ENCODE measurements at regions not wholly inside any gene's neighbourhood (a gene's known extent, or its start where the extent isn't known, plus 50 kb on each side); places are given as distances from the start of the nearest gene placed in this dataset.

- H3K36me3 Mint-ChIP-seq (ENCODE audit: low read depth): peaks cover 3% of the 10 kb centered on the region
- ChIA-PET CTCF (no interaction called here), POLR2A (no interaction called here)
- H3K9me3 Mint-ChIP-seq: peaks cover 8% of the 10 kb centered on the region
- no peak overlapping the region for H3K27ac Mint-ChIP-seq
- no peaks in the 10 kb centered on the region for H3K4me1 Mint-ChIP-seq (ENCODE audit: low read depth)
- H3K27me3 Mint-ChIP-seq: peaks cover 3% of the 10 kb centered on the region
- ATAC-seq: no peak
- TF ChIP-seq CTCF (IDR thresholded peaks at IDR 0.05): no peak
- intact Hi-C loops (cut with micrococcal nuclease): no loop called here
- H3K4me3 Mint-ChIP-seq: no peak overlapping the region
- no peak for DNase-seq
Measured at GRCh38 chr1:5264476-5264875, 610.1 kb downstream of the AJAP1 start.

- Mint-ChIP-seq H3K27ac (no peak overlapping the region), H3K4me1 (ENCODE audit: low read depth) (no peaks in the 10 kb centered on the region), H3K36me3 (ENCODE audit: low read depth) (peaks cover 7% of the 10 kb centered on the region), H3K9me3 (peaks cover 15% of the 10 kb centered on the region), H3K4me3 (no peak overlapping the region), H3K27me3 (no peaks in the 10 kb centered on the region)
- intact Hi-C loops (cut with micrococcal nuclease): no loop called here
- TF ChIP-seq CTCF (IDR thresholded peaks at IDR 0.05): no peak
- ChIA-PET CTCF (no interaction called here), POLR2A (interaction anchor here (1.2 kb wide), 1 partner anchor 19 kb away, joined by 3 read pairs; no protein-coding TSS in a partner anchor)
- no peak for ATAC-seq
- DNase-seq: no peak
Measured at GRCh38 chr1:5256793-5257192, 602.4 kb downstream of the AJAP1 start.

GRCh38 chr1:5254975-5255374 is 600.6 kb downstream of the AJAP1 start:
- no peak overlapping the region for H3K4me3 Mint-ChIP-seq
- intact Hi-C loops (cut with micrococcal nuclease): no loop called here
- ChIA-PET POLR2A (no interaction called here), CTCF (no interaction called here)
- peaks cover 15% of the 10 kb centered on the region for H3K9me3 Mint-ChIP-seq
- DNase-seq (no peak), ATAC-seq (no peak)
- H3K36me3 Mint-ChIP-seq (ENCODE audit: low read depth): peaks cover 7% of the 10 kb centered on the region
- H3K27ac Mint-ChIP-seq: no peak overlapping the region
- H3K4me1 Mint-ChIP-seq (ENCODE audit: low read depth): no peaks in the 10 kb centered on the region
- no peaks in the 10 kb centered on the region for H3K27me3 Mint-ChIP-seq
- no peak for TF ChIP-seq CTCF (IDR thresholded peaks at IDR 0.05)

GRCh38 chr1:5254131-5254725 is 599.8 kb downstream of the AJAP1 start:
- ChIA-PET CTCF (no interaction called here), POLR2A (no interaction called here)
- H3K36me3 Mint-ChIP-seq (ENCODE audit: low read depth): peaks cover 1% of the 10 kb centered on the region
- intact Hi-C loops (cut with micrococcal nuclease): no loop called here
- H3K9me3 Mint-ChIP-seq: peaks cover 10% of the 10 kb centered on the region
- no peak for ATAC-seq
- no peak for TF ChIP-seq CTCF (IDR thresholded peaks at IDR 0.05)
- no peaks in the 10 kb centered on the region for H3K4me1 Mint-ChIP-seq (ENCODE audit: low read depth)
- peaks cover 1% of the 10 kb centered on the region for H3K27me3 Mint-ChIP-seq
- no peak overlapping the region for H3K4me3 Mint-ChIP-seq
- no peak overlapping the region for H3K27ac Mint-ChIP-seq
- no peak for DNase-seq

GRCh38 chr1:5253036-5253435 is 598.6 kb downstream of the AJAP1 start:
- Mint-ChIP-seq H3K27ac (no peak overlapping the region), H3K4me3 (no peak overlapping the region), H3K4me1 (ENCODE audit: low read depth) (no peaks in the 10 kb centered on the region), H3K9me3 (peaks cover 2% of the 10 kb centered on the region), H3K27me3 (peaks cover 4% of the 10 kb centered on the region), H3K36me3 (ENCODE audit: low read depth) (no peaks in the 10 kb centered on the region)
- POLR2A ChIA-PET: no interaction called here
- CTCF ChIA-PET: no interaction called here
- intact Hi-C loops (cut with micrococcal nuclease): no loop called here
- no peak for ATAC-seq
- TF ChIP-seq CTCF (IDR thresholded peaks at IDR 0.05): no peak
- DNase-seq: no peak

Measured in activated CD8-positive, alpha-beta T cell treated with anti-CD3 and anti-CD28 coated beads for 36 hours (primary cell).